Endothelial cell of umbilical vein (primary cell): ENCODE measurements at regions not wholly inside any gene's neighbourhood (a gene's known extent, or its start where the extent isn't known, plus 50 kb on each side); places are given as distances from the start of the nearest gene placed in this dataset.

Experiments used
- BruUV-seq: library from RNA; stranded (reverse); fragments of 400-500 nt; replicated peaks from 2 replicates; lab custom pipeline; 2021; lab: Mats Ljungman, UMichigan
- CTCF ChIA-PET: fragments of 300-600, 350-600 bp; sonication (Branson Sonifier 250); formaldehyde crosslinking; loops from one replicate; lab custom pipeline; 2021; ENCODE audit warnings: antibody characterized with exemption, inconsistent platforms; lab: Charles Lee
- POLR2A ChIA-PET: fragments of 300-600, 350-600 bp; sonication (Branson Sonifier 250); formaldehyde crosslinking; loops from one replicate; lab custom pipeline; 2021; ENCODE audit warnings: antibody characterized with exemption, inconsistent platforms; lab: Charles Lee
- DNase-seq: peaks from one replicate; pipeline ENCODE4 v3.0.0-alpha.2; 2011; ENCODE audit warnings: low read depth, low spot score
- FAIRE-seq: peaks from 2 replicates; lab custom pipeline; 2011; peaks lifted over from hg19 to GRCh38; lab: Jason Lieb, UNC
- H2AFZ ChIP-seq: 2 replicates; pipeline ENCODE4 v1.6.0; 2012; ENCODE audit warnings: low read depth, low read length, control low read depth, inconsistent platforms
- H3K27ac ChIP-seq: 2 replicates; pipeline ENCODE4 v1.5.1; 2011; ENCODE audit warnings: low read depth, mild to moderate bottlenecking, control low read depth, low read length, moderate library complexity; ENCODE audit not compliant: insufficient read depth
- H3K27me3 ChIP-seq, 2 experiments: 2 replicates each; pipeline versions ENCODE4 v1.6.0 to v1.6.1; 2011; ENCODE audit warnings: low read length in 2 of 2, mixed read lengths in 1 of 2; ENCODE audit not compliant: control insufficient read depth in 2 of 2, insufficient read depth in 2 of 2
- H3K36me3 ChIP-seq, 2 experiments: 2 replicates in 1 of 2; 3 replicates in 1 of 2; pipeline ENCODE4 v1.5.1; 2011; ENCODE audit warnings: low read length in 2 of 2, mild to moderate bottlenecking in 1 of 2, moderate library complexity in 1 of 2; ENCODE audit not compliant: control insufficient read depth in 2 of 2, insufficient read depth in 2 of 2; ENCODE audit errors: extremely low read depth in 1 of 2
- H3K4me1 ChIP-seq: 3 replicates; pipeline ENCODE4 v1.5.1; 2011; ENCODE audit warnings: mild to moderate bottlenecking, low read length; ENCODE audit not compliant: control insufficient read depth, insufficient read depth; ENCODE audit errors: extremely low read depth
- H3K4me2 ChIP-seq: 2 replicates; pipeline ENCODE4 v1.6.1; 2011; ENCODE audit warnings: low read length, control low read depth, mixed read lengths; ENCODE audit not compliant: insufficient read depth
- H3K4me3 ChIP-seq, 3 experiments: fragments of 200-600 bp in 1 of 3; sonication (generic), shearing (Covaris generic) in 1 of 3; replicated peaks in 1 of 3; 2 replicates each; pipeline ENCODE4 v1.5.1; 2011 to 2016; ENCODE audit warnings: control low read depth in 3 of 3, low read length in 3 of 3, mild to moderate bottlenecking in 2 of 3, inconsistent platforms in 1 of 3, low read depth in 1 of 3, moderate library complexity in 1 of 3; ENCODE audit not compliant: insufficient read depth in 1 of 3
- H3K79me2 ChIP-seq: 2 replicates; pipeline ENCODE4 v1.6.0; 2012; ENCODE audit warnings: low read length, inconsistent platforms; ENCODE audit not compliant: control insufficient read depth, insufficient read depth
- H3K9ac ChIP-seq: replicated peaks from 2 replicates; pipeline ENCODE3; 2011; ENCODE audit warnings: low read length, control low read depth; ENCODE audit not compliant: insufficient read depth; ENCODE audit errors: extremely low read depth
- H3K9me1 ChIP-seq: replicated peaks from 3 replicates; pipeline ENCODE4 v1.6.0; 2011; ENCODE audit warnings: mild to moderate bottlenecking, low read length; ENCODE audit not compliant: control insufficient read depth, insufficient read depth; ENCODE audit errors: extremely low read depth
- H3K9me3 ChIP-seq: replicated peaks from 2 replicates; pipeline ENCODE4 v1.5.1; 2012; ENCODE audit warnings: low read length, inconsistent platforms; ENCODE audit not compliant: control insufficient read depth, insufficient read depth
- H4K20me1 ChIP-seq: replicated peaks from 2 replicates; pipeline ENCODE3; 2011; ENCODE audit warnings: mild to moderate bottlenecking, low read length; ENCODE audit not compliant: control insufficient read depth, insufficient read depth; ENCODE audit errors: extremely low read depth
- CTCF ChIP-seq, 2 donors: IDR thresholded peaks; 1 replicate in 1 of 2; 2 replicates in 1 of 2; pipeline ENCODE4 v1.5.1; 2011; ENCODE audit warnings: low read length in 2 of 2, mild to moderate bottlenecking in 2 of 2, moderate library complexity in 2 of 2, control low read depth in 1 of 2, inconsistent platforms in 1 of 2, low read depth in 1 of 2; ENCODE audit not compliant: insufficient read depth in 1 of 2; ENCODE audit errors: extremely low read depth in 1 of 2
- FOS ChIP-seq: IDR thresholded peaks from 2 replicates; pipeline ENCODE4 v1.6.1; 2011; ENCODE audit warnings: mild to moderate bottlenecking, low read length, moderate library complexity, borderline replicate concordance; ENCODE audit not compliant: insufficient read depth
- GATA2 ChIP-seq: IDR thresholded peaks from 2 replicates; pipeline ENCODE4 v1.7.0; 2011; ENCODE audit warnings: low read depth, mild to moderate bottlenecking, moderate library complexity, mixed read lengths, low read length; ENCODE audit not compliant: insufficient read length, insufficient read depth
- JUN ChIP-seq: IDR thresholded peaks from 2 replicates; pipeline ENCODE4 v1.6.1; 2011; ENCODE audit warnings: borderline replicate concordance, low read depth; ENCODE audit not compliant: insufficient read length, insufficient read depth
- MAX ChIP-seq: IDR thresholded peaks from 2 replicates; pipeline ENCODE4 v1.6.1; 2011; ENCODE audit not compliant: insufficient read depth, insufficient read length
- MYC ChIP-seq: IDR thresholded peaks from one replicate; pipeline ENCODE4 v1.6.1; 2011; ENCODE audit warnings: mild to moderate bottlenecking, low read depth, low read length
- POLR2A ChIP-seq: IDR thresholded peaks from 2 replicates; pipeline ENCODE4 v1.6.1; 2012; ENCODE audit warnings: low read depth, mild to moderate bottlenecking, control low read depth, low read length
- POLR2AphosphoS5 ChIP-seq: IDR thresholded peaks from 2 replicates; pipeline ENCODE4 v1.6.1; 2012; ENCODE audit warnings: low read depth, mild to moderate bottlenecking, control low read depth, low read length, moderate library complexity; ENCODE audit not compliant: insufficient read depth
- dilution Hi-C: fragments of 300-500 bp; cut with MboI; formaldehyde crosslinking; loops from one replicate; pipeline ENCODE4 v1.15.0; 2019; ENCODE audit warnings: low sequenced_read_pairs; ENCODE audit not compliant: extremely low pct_ligation_motif_present
- intact Hi-C: fragments of 100-400 bp; cut with micrococcal nuclease; formaldehyde crosslinking; loops from one replicate; pipeline ENCODE4 v1.10.0; 2022

GRCh38 chr11:130670200-130670599 lies 221.8 kb downstream of the ADAMTS15 start:
- dilution Hi-C loops (no loop called here), intact Hi-C loops (loop anchor here (5.0 kb wide), 1 partner anchor 233 kb away; no protein-coding TSS in a partner anchor)
- Histone ChIP-seq H3K4me2 (no peak overlapping the region), H3K9me1 (no peaks in the 10 kb centered on the region), H4K20me1 (no peaks in the 10 kb centered on the region), H3K27me3 (no peaks in the 10 kb centered on the region), H3K4me3 (no peak overlapping the region), H2AFZ (no peak overlapping the region), H3K4me1 (no peaks in the 10 kb centered on the region), H3K9me3 (no peaks in the 10 kb centered on the region), H3K27ac (no peak overlapping the region), H3K36me3 (no peaks in the 10 kb centered on the region), H3K9ac (no peak overlapping the region), H3K79me2 (no peaks in the 10 kb centered on the region)
- no TSS peak for BruUV-seq
- FAIRE-seq: no peak
- no peak for DNase-seq
- POLR2A ChIA-PET: no interaction called here
- TF ChIP-seq MYC (no peak), GATA2 (no peak), CTCF (IDR thresholded peaks at IDR 0.05; ENCODE audit: extremely low read depth in 1 of 2, insufficient read depth in 1 of 2, low read depth in 1 of 2, low read length in 2 of 2) (no peak), POLR2A (no peak)
- CTCF ChIA-PET: no interaction called here

GRCh38 chr11:130671801-130672700 lies 223.6 kb downstream of the ADAMTS15 start:
- no TSS peak for BruUV-seq
- H4K20me1 ChIP-seq: no peaks in the 10 kb centered on the region
- no peak for TF ChIP-seq JUN
- no peak for TF ChIP-seq CTCF (IDR thresholded peaks at IDR 0.05; ENCODE audit: extremely low read depth in 1 of 2, insufficient read depth in 1 of 2, low read depth in 1 of 2, low read length in 2 of 2)
- no peak for TF ChIP-seq POLR2AphosphoS5
- TF ChIP-seq FOS: no peak
- TF ChIP-seq MAX: no peak
- H3K4me3 ChIP-seq: no peak overlapping the region
- POLR2A ChIA-PET: no interaction called here
- FAIRE-seq (no peak), DNase-seq (no peak)
- H3K36me3 ChIP-seq: no peaks in the 10 kb centered on the region
- H3K4me1 ChIP-seq: no peaks in the 10 kb centered on the region
- intact Hi-C loops: loop anchor here (5.0 kb wide), 1 partner anchor 235 kb away; no protein-coding TSS in a partner anchor
- dilution Hi-C loops: no loop called here
- CTCF ChIA-PET: no interaction called here
- no peak overlapping the region for H3K27ac ChIP-seq
- no peak overlapping the region for H2AFZ ChIP-seq
- no peaks in the 10 kb centered on the region for H3K27me3 ChIP-seq
- no peak overlapping the region for H3K9ac ChIP-seq
- H3K9me1 ChIP-seq: no peaks in the 10 kb centered on the region
- no peaks in the 10 kb centered on the region for H3K79me2 ChIP-seq
- H3K9me3 ChIP-seq: no peaks in the 10 kb centered on the region
- no peak overlapping the region for H3K4me2 ChIP-seq
